ENCODE measurements at regions not wholly inside any gene's neighbourhood (a gene's known extent, or its start where the extent isn't known, plus 50 kb on each side); places are given as distances from the start of the nearest gene placed in this dataset.

GRCh38 chr2:67613227-67613626 is 216.1 kb downstream of the ETAA1 start:
- Mint-ChIP-seq H3K4me1 (0 out of 3 replicates have a peak, but pooled peaks cover 3% of the 10 kb centered on the region), H3K9me3 (no peaks in the 10 kb centered on the region), H3K27ac (no peak overlapping the region), H3K4me3 (no peak overlapping the region), H3K27me3 (ENCODE audit: insufficient read depth, low read depth, poor library complexity) (peaks cover 2% of the 10 kb centered on the region), H3K36me3 (ENCODE audit: low read depth) (no peaks in the 10 kb centered on the region)
- Histone ChIP-seq H3K4me1 (ENCODE audit: insufficient read depth) (no peaks in the 10 kb centered on the region), H3K9me2 (ENCODE audit: insufficient read depth) (no peaks in the 10 kb centered on the region), H3K4me3 (no peak overlapping the region), H3F3A (replicated peaks; ENCODE audit: low read depth) (no peaks in the 10 kb centered on the region), H2AFZ (peak overlapping the region; percentile 9; the same call in 1 of the 2 replicates), H3K4me2 (no peak overlapping the region), H3K27me3 (ENCODE audit: insufficient read depth) (no peaks in the 10 kb centered on the region), H3K36me3 (ENCODE audit: insufficient read depth) (no peaks in the 10 kb centered on the region), H3K27ac (ENCODE audit: low read depth) (no peak overlapping the region), H4K20me1 (replicated peaks; ENCODE audit: insufficient read depth) (0 out of 2 replicates have a peak, but pooled peaks cover 2% of the 10 kb centered on the region), H3K79me2 (replicated peaks; ENCODE audit: insufficient read depth) (no peaks in the 10 kb centered on the region)
- DNase-seq (ENCODE audit: low spot score): no peak
- ATAC-seq: no peak
- no peak for TF ChIP-seq ZNF114 (CRISPR knock-in tag; IDR thresholded peaks at IDR 0.05)
- no peak for TF ChIP-seq POLR2AphosphoS5 (IDR thresholded peaks at IDR 0.05; ENCODE audit: low read depth)
- TF ChIP-seq CREB1 (CRISPR knock-in tag; IDR thresholded peaks at IDR 0.05; ENCODE audit: low read depth): no peak

- no peaks in the 10 kb centered on the region for H3K9me2 ChIP-seq (ENCODE audit: insufficient read depth)
- H3K27me3 Mint-ChIP-seq (ENCODE audit: insufficient read depth, low read depth, poor library complexity): peaks cover 2% of the 10 kb centered on the region
- H3K36me3 ChIP-seq (ENCODE audit: insufficient read depth): no peaks in the 10 kb centered on the region
- H2AFZ ChIP-seq: no peak overlapping the region
- no peak overlapping the region for H3K27ac Mint-ChIP-seq
- no peaks in the 10 kb centered on the region for H3K27me3 ChIP-seq (ENCODE audit: insufficient read depth)
- 0 out of 3 replicates have a peak, but pooled peaks cover 3% of the 10 kb centered on the region for H3K4me1 Mint-ChIP-seq
- no peaks in the 10 kb centered on the region for H3K36me3 Mint-ChIP-seq (ENCODE audit: low read depth)
- H3K4me2 ChIP-seq: no peak overlapping the region
- DNase-seq (ENCODE audit: low spot score) (no peak), ATAC-seq (no peak)
- H3K9me3 Mint-ChIP-seq: no peaks in the 10 kb centered on the region
- no peak overlapping the region for H3K4me3 Mint-ChIP-seq
- no peaks in the 10 kb centered on the region for H3K4me1 ChIP-seq (ENCODE audit: insufficient read depth)
- no peaks in the 10 kb centered on the region for H3K79me2 ChIP-seq (replicated peaks; ENCODE audit: insufficient read depth)
- no peaks in the 10 kb centered on the region for H3F3A ChIP-seq (replicated peaks; ENCODE audit: low read depth)
- H3K4me3 ChIP-seq: no peak overlapping the region
- no peak overlapping the region for H3K27ac ChIP-seq (ENCODE audit: low read depth)
- 0 out of 2 replicates have a peak, but pooled peaks cover 2% of the 10 kb centered on the region for H4K20me1 ChIP-seq (replicated peaks; ENCODE audit: insufficient read depth)
- TF ChIP-seq REST (IDR thresholded peaks at IDR 0.05; ENCODE audit: unreplicated experiment): no peak
- no peak for TF ChIP-seq ETS1 (IDR thresholded peaks at IDR 0.05)
- no peak for TF ChIP-seq ZNF114 (CRISPR knock-in tag; IDR thresholded peaks at IDR 0.05)
- no peak for TF ChIP-seq EZH2 (IDR thresholded peaks at IDR 0.05; ENCODE audit: low read depth, unreplicated experiment)
- TF ChIP-seq JUNB (IDR thresholded peaks at IDR 0.05; ENCODE audit: unreplicated experiment): no peak
- no peak for TF ChIP-seq ZNF331 (CRISPR knock-in tag; IDR thresholded peaks at IDR 0.05; ENCODE audit: low read depth)
- TF ChIP-seq CREB1 (CRISPR knock-in tag; IDR thresholded peaks at IDR 0.05; ENCODE audit: low read depth): no peak
- TF ChIP-seq, protein P1, sequence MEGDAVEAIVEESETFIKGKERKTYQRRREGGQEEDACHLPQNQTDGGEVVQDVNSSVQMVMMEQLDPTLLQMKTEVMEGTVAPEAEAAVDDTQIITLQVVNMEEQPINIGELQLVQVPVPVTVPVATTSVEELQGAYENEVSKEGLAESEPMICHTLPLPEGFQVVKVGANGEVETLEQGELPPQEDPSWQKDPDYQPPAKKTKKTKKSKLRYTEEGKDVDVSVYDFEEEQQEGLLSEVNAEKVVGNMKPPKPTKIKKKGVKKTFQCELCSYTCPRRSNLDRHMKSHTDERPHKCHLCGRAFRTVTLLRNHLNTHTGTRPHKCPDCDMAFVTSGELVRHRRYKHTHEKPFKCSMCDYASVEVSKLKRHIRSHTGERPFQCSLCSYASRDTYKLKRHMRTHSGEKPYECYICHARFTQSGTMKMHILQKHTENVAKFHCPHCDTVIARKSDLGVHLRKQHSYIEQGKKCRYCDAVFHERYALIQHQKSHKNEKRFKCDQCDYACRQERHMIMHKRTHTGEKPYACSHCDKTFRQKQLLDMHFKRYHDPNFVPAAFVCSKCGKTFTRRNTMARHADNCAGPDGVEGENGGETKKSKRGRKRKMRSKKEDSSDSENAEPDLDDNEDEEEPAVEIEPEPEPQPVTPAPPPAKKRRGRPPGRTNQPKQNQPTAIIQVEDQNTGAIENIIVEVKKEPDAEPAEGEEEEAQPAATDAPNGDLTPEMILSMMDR (conservative IDR thresholded peaks at IDR 0.05; ENCODE audit: low read depth in 2 of 2): no peak
Observed at GRCh38 chr2:67614454-67614853, 217.3 kb downstream of the ETAA1 start.
